HUDEP-2 (cell line): ENCODE measurements at regions not wholly inside any gene's neighbourhood (a gene's known extent, or its start where the extent isn't known, plus 50 kb on each side); places are given as distances from the start of the nearest gene placed in this dataset.
"Not testable (repeated sequence)": the region's sequence is repeated elsewhere in the genome, so short reads cannot be mapped to it uniquely, and the experiment has no call there.

Experiments
- DNase-seq, 76 experiments: peaks; one replicate each; lab custom pipeline; 2025; ENCODE audit not compliant: unreplicated experiment in 76 of 76; lab: John Stamatoyannopoulos, UW

GRCh38 chr5:36778336-36778735 is 98.2 kb upstream of the NIPBL start:
- DNase-seq: no peak

GRCh38 chr5:36782612-36783011 is 94.0 kb upstream of the NIPBL start:
- not testable (repeated sequence) for DNase-seq

GRCh38 chr5:36786448-36787012 is 90.0 kb upstream of the NIPBL start:
- DNase-seq: no peak

GRCh38 chr5:36787365-36788093 is 89.0 kb upstream of the NIPBL start:
- DNase-seq: no peak

GRCh38 chr5:36790847-36791246 is 85.7 kb upstream of the NIPBL start:
- DNase-seq: no peak

GRCh38 chr5:36792560-36793180 is 83.9 kb upstream of the NIPBL start:
- no peak for DNase-seq

GRCh38 chr5:36795366-36795765 is 81.2 kb upstream of the NIPBL start:
- DNase-seq: no peak

- no peak for DNase-seq
Measured at GRCh38 chr5:36796155-36796554, 80.4 kb upstream of the NIPBL start.

- DNase-seq: no peak
Measured at GRCh38 chr5:36801523-36801922, 75.0 kb upstream of the NIPBL start.

GRCh38 chr5:36802187-36802586 is 74.4 kb upstream of the NIPBL start:
- no peak for DNase-seq

- DNase-seq: not testable (repeated sequence)
Measured at GRCh38 chr5:36813249-36813648, 63.3 kb upstream of the NIPBL start.

GRCh38 chr5:36815871-36816270 is 60.7 kb upstream of the NIPBL start:
- no peak for DNase-seq

- DNase-seq: peak in 1 of 76 experiments; percentile 1
Measured at GRCh38 chr5:36820900-36821299, 55.7 kb upstream of the NIPBL start.

- DNase-seq: no peak
Measured at GRCh38 chr5:36826694-36827093, 49.9 kb upstream of the NIPBL start.
